ENCODE measurements at regions not wholly inside any gene's neighbourhood (a gene's known extent, or its start where the extent isn't known, plus 50 kb on each side); places are given as distances from the start of the nearest gene placed in this dataset.

DNA sequence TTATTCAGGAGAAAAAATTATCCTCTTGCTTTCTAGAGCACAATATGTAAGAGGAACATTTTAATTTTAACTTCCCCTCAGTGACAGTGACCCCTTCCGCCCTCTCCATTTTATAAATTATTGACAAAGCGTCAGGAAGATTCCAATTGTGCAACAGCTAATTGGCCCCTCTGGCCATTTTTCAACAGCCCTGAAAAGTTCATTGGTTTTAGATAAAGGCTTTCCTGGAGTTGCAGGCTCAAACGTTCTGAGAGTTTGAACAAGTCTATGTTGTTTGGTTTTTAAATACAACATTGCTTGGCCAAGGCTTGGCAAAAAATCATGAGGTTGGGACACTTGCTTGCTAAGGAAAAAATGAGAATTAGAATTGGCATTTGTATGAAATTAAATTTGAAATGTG lies 422.2 kb upstream of the ANKRD30A start:
- DNase-seq (ENCODE audit: low spot score) (no peak), FAIRE-seq (no peak)

DNA sequence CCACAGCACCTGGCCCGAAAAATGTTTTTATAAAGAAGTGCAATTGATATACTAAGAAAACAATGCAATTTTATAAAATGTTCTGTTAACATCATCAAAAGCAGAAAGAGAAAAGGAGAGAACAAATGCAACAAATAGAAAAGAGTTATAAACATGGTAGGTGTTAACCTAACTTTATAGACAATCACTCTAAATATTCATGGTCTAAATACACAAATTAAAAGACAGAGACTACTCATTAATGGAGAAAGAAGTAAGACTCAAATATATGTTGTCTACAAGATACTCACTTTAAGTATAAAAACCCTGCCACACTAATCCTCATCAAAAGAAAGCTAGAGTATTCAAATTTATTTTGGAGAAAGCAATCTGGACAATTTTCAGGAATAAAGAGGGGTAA lies 425.3 kb upstream of the ANKRD30A start:
- FAIRE-seq (no peak), DNase-seq (ENCODE audit: low spot score) (no peak)

GRCh38 chr10:36692759-36693158 lies 432.6 kb upstream of the ANKRD30A start:
- DNase-seq (ENCODE audit: low spot score) = no peak
- FAIRE-seq = no peak

GRCh38 chr10:36688717-36689116 lies 436.7 kb upstream of the ANKRD30A start:
- DNase-seq (ENCODE audit: low spot score) (no peak), FAIRE-seq (no peak)

- FAIRE-seq (no peak), DNase-seq (ENCODE audit: low spot score) (no peak)
Observed at GRCh38 chr10:36683421-36683820, 442.0 kb upstream of the ANKRD30A start.

- FAIRE-seq = no peak
Observed at GRCh38 chr10:36681751-36682632, 443.4 kb upstream of the ANKRD30A start.

DNA sequence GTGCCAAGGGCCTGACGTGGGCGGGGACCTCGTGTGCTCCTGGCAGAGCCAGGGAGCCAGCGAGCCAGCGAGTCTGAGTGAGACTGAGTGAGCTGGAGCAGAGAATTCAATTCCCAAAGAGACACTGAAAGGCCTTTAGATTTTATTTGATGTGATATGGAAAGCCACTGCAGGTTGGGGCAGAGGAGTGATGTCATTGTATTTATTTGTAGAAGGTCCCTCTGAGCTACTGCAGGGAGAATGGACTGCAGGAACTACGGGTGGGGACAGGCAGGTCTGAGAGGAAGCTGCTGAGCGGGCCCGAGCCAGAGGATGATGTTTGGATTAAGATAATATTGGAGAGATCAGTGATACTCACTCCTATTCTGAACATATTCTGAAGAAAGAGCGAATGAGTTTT lies 445.8 kb upstream of the ANKRD30A start:
- FAIRE-seq (no peak), DNase-seq (ENCODE audit: low spot score) (no peak)

More at GRCh38 chr10:36681751-36682632, 443.4 kb upstream of the ANKRD30A start:
- no peak for DNase-seq (ENCODE audit: low spot score)

- FAIRE-seq = no peak
- no peak for DNase-seq (ENCODE audit: low spot score)
Observed at GRCh38 chr10:36677431-36677768, 448.0 kb upstream of the ANKRD30A start.

DNA sequence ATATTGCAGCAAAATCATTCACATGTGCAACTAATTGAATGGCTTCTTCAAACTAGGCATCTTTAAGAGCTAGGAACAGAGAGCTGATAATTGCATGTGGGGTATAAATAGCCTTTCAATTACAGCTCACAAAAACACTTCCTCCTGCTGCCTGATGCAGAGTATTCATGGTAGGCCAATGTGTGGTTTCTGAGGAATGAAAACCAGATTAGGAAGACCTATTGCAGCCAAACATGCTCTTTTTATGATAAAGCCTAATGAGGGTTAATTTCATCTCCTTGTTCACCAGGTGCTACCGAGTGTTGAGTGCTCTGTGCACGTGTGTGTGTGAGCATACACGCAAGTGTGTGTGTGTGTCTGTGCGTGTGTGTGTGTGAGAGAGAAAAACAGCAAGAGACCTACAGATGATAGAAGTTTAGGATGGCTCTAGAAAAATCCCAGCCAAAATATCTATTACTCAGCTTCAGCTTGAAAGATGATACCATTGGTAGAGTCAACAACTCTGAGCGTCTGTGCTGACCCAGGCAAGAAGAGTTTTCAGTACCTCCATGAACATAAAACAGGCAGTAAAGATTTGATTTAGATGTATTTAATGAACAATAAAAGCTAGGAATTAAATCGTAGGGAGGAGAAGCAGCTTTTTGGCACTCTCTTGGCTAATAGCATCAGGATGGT lies 448.5 kb upstream of the ANKRD30A start:
- DNase-seq (ENCODE audit: low spot score) (no peak), FAIRE-seq (no peak)

GRCh38 chr10:36676321-36676720 lies 449.1 kb upstream of the ANKRD30A start:
- FAIRE-seq = no peak

GRCh38 chr10:36675458-36675880 lies 449.9 kb upstream of the ANKRD30A start:
- DNase-seq (ENCODE audit: low spot score) = no peak
- FAIRE-seq = no peak

More at GRCh38 chr10:36676321-36676720, 449.1 kb upstream of the ANKRD30A start:
- no peak for DNase-seq (ENCODE audit: low spot score)

DNA sequence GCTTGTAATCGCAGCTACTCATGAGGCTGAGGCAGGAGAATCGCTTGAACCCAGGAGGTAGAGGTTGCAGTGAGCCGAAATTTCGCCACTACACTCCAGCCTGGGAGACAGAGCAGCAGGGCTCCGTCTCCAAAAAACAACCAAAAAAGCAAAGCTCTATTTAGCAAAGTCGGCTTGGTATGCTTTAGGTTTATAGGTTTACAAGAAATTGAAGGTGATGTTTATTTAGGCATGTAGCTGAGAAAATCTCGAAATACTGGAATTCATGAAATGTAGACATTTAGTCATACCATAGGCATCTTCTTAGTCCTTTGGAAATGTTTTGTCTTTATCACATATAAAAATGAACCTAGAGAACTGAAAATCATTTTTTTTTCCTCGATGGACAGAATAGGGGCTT lies 453.8 kb upstream of the ANKRD30A start:
- DNase-seq (ENCODE audit: low spot score) (no peak), FAIRE-seq (no peak)

DNA sequence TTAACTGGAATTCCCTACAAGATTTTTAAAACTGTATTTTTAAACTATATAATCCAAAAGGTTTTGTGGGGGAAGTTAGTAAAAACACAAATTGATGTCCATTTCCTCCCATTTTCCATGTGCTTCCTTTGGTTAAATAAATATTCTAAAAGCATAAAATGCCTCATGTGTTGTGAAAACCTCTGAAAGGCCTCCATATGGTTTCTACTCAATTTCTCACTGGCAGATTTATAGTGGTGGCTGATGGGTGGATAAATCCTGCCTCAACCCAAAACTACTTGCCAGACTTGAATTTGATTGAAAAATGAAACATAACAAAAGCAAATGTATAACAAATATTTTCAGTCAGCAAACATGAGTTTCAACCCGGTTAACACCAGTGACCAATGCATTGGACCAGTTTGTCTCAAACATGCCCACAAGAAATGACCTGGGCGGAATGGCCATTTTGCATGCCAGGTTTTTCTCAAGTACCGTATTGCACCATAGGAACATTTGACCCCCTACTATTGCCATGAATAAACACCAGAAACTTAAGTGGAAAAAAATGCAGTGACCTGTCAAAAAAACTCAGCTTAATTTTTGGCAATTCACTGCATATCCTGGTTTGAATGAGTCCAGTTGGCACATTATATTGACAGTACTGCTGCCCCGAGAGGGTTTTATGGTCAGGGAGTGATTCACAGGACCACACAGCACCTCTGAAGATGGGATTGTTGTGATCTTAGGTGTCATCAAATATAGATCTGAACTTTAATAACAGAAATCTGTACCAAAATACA lies 454.6 kb upstream of the ANKRD30A start:
- FAIRE-seq (no peak), DNase-seq (ENCODE audit: low spot score) (no peak)

DNA sequence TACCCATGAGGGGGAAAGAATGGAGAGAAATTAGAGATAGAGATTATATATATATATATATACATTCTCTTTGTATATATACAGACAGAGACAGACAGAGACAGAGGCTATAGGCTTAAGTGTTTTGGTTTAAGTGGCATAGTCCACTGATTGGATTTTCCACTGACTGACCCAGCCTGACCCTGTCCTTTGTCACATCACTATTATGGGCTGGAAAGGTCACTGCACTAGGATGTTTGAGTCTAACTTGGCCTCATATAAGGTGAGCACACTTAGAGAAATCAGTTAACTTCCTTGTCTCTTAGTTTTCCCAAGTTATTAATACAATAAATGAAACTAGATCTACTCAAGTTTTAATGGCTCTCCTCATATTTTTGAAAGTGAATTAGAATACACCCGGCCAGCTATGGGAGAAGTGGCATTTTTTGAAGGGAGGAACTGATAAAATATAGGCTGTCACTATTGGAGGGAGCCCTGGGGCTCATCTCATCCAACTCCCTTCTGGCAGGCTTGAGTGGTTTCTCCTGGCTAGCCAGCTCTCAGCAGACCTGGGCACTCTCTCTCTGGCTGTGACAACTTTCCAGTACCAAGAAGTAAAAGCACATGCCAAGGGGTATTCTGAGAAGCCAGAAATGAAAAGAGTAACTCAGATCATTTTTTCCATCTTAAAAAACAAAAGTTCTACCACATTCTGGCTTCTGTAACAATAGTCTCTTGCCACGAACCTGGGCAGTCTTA lies 455.6 kb upstream of the ANKRD30A start:
- DNase-seq (ENCODE audit: low spot score) = no peak
- FAIRE-seq = no peak

DNA sequence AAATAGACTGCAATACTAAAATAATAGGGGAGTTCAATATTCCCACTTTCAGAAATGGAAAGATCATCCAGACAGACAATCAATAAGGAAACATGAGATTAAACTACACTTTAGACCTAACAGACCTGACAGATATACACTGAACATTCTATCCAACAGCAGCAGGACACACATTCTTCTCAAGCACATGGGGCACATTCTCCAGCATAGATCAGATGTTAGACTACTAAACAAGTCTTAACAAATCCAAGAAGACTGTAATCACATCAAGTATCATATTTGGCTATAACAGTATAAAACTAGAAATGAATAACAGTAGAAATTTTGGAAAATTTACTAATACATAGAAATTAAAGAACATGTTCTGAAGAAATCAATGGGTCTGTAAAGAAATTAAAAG lies 458.9 kb upstream of the ANKRD30A start:
- DNase-seq (ENCODE audit: low spot score) (no peak), FAIRE-seq (no peak)

GRCh38 chr10:36662571-36662970 lies 462.8 kb upstream of the ANKRD30A start:
- no peak for FAIRE-seq

GRCh38 chr10:36650274-36650673 lies 475.1 kb upstream of the ANKRD30A start:
- FAIRE-seq (no peak), DNase-seq (ENCODE audit: low spot score) (no peak)

More at GRCh38 chr10:36662571-36662970, 462.8 kb upstream of the ANKRD30A start:
- no peak for DNase-seq (ENCODE audit: low spot score)

DNA sequence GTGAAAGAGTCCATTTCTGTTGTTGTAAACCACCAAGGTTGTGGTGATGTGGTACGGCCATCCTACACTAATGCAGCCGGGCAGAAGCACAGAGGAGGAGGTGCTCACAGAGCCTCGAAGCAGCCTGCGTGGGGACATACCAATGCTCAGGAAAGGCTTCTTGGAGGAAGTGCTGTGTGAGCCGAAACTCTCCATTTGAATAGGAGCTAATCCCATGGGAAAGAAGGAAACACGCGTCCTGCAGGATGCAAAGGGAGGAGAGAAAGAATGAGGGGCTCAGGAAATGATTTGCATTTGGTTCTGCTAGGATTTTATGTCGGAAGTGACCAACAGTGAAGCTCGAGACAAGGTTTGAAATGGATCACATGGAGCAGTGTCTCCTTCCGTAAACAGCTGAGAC lies 477.9 kb upstream of the ANKRD30A start:
- FAIRE-seq = no peak

DNA sequence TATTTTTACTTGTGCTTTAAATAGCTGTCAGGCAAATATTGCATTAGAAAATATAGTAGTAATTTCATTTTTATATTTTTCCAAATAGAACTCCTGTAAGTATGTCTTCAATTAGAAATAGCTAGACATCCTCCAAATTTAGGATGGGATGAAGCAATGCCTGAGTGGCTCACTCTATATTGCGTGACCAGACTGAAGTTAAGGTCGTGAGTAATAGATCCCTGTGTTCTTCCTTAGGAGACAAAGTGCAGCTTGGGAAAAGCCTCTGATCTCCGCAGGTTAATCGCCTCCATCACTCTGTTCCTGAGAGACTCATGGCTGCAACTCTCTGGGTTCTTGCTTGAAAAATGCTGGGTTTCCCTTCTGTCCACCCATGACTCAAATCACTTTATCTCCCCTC lies 484.8 kb upstream of the ANKRD30A start:
- FAIRE-seq = no peak
- no peak for DNase-seq (ENCODE audit: low spot score)

More for the DNA sequence above, 477.9 kb upstream of the ANKRD30A start:
- no peak for DNase-seq (ENCODE audit: low spot score)

- DNase-seq (ENCODE audit: low spot score) (no peak), FAIRE-seq (no peak)
Observed at GRCh38 chr10:36638462-36639155, 486.8 kb upstream of the ANKRD30A start.

DNA sequence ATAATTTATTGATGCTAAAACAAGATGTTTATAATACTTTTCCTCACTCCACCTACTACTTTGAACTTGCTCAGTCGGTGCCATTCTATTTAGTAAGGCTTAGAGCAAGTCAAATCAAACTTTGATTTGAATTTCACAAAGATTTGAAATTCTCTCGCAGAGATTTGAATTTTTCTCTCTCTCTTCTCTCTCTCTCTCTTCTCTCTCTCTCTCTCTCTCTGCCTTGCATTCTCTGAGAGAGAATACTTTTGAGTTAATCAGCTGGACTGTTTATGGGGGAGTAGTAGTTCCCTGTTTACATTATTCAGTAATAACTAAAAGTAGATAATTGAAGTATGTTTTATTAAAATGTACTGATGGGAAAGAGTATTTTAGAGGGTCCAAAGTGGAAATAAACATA lies 488.5 kb upstream of the ANKRD30A start:
- DNase-seq (ENCODE audit: low spot score) (no peak), FAIRE-seq (no peak)
